IMR-90 (cell line): ENCODE measurements at regions not wholly inside any gene's neighbourhood (a gene's known extent, or its start where the extent isn't known, plus 50 kb on each side); places are given as distances from the start of the nearest gene placed in this dataset.
A peak's percentile ranks its signal among the peaks of the same experiment; 100 is the strongest.

Experiments
- ATAC-seq: fragments of 200-7000 bp; cut with Tn5 transposase; 2 replicates; pipeline ENCODE4 v1.9.1; 2020; ENCODE audit warnings: low read depth, mild to moderate bottlenecking, moderate library complexity
- BruUV-seq: library from RNA; stranded (reverse); fragments of 400-500 nt; replicated peaks from 2 replicates; lab custom pipeline; 2021; lab: Mats Ljungman, UMichigan
- CTCF ChIA-PET: fragments of 300-600 bp; formaldehyde crosslinking; extraction: SDS; loops from one replicate; lab custom pipeline; 2021; ENCODE audit warnings: antibody characterized with exemption; lab: Yijun Ruan, JAX
- POLR2A ChIA-PET: fragments of 300-600 bp; sonication (Branson Sonifier 250); formaldehyde crosslinking; loops from one replicate; lab custom pipeline; 2022; ENCODE audit warnings: antibody characterized with exemption; ENCODE audit not compliant: unreplicated experiment; lab: Charles Lee
- DNase-seq: peaks from one replicate; pipeline ENCODE4 v3.0.0; 2013
- H2AFZ ChIP-seq: replicated peaks from 2 replicates; pipeline ENCODE3; 2013; ENCODE audit warnings: low read length, mild to moderate bottlenecking; ENCODE audit not compliant: poor library complexity
- H2AK5ac ChIP-seq: 2 replicates; pipeline ENCODE4 v1.6.1; 2013; ENCODE audit warnings: low read depth, low read length, inconsistent platforms
- H2AK9ac ChIP-seq: replicated peaks from 2 replicates; pipeline ENCODE3; 2013; ENCODE audit warnings: mild to moderate bottlenecking, low read depth, low read length, moderate library complexity; ENCODE audit not compliant: poor library complexity
- H2BK120ac ChIP-seq: 2 replicates; pipeline ENCODE4 v1.6.1; 2013; ENCODE audit warnings: low read depth, low read length, inconsistent platforms
- H2BK15ac ChIP-seq: 3 replicates; pipeline ENCODE4 v1.6.1; 2013; ENCODE audit warnings: low read depth, low read length, inconsistent platforms
- H2BK20ac ChIP-seq: 2 replicates; pipeline ENCODE4 v1.6.1; 2013; ENCODE audit warnings: low read depth, mild to moderate bottlenecking, inconsistent platforms, low read length, moderate library complexity
- H2BK5ac ChIP-seq: 2 replicates; pipeline ENCODE4 v1.6.1; 2013; ENCODE audit warnings: mild to moderate bottlenecking, low read depth, low read length, inconsistent platforms; ENCODE audit not compliant: poor library complexity, severe bottlenecking
- H3K14ac ChIP-seq: replicated peaks from 2 replicates; pipeline ENCODE4 v1.6.1; 2013; ENCODE audit warnings: low read depth, low read length, inconsistent platforms
- H3K18ac ChIP-seq: 2 replicates; pipeline ENCODE4 v1.6.1; 2013; ENCODE audit warnings: low read depth, low read length, control low read depth
- H3K23ac ChIP-seq: 2 replicates; pipeline ENCODE4 v1.6.1; 2013; ENCODE audit warnings: low read depth, low read length, inconsistent platforms
- H3K27ac ChIP-seq: 2 replicates; pipeline ENCODE4 v1.5.1; 2013; ENCODE audit warnings: mild to moderate bottlenecking, control low read depth, low read length; ENCODE audit not compliant: insufficient read depth
- H3K27me3 ChIP-seq: 2 replicates; pipeline ENCODE4 v1.6.1; 2013; ENCODE audit warnings: low read length; ENCODE audit not compliant: control insufficient read depth, insufficient read depth
- H3K36me3 ChIP-seq: 2 replicates; pipeline ENCODE4 v1.6.1; 2013; ENCODE audit warnings: low read length, mixed read lengths; ENCODE audit not compliant: control insufficient read depth, insufficient read depth
- H3K4ac ChIP-seq: 2 replicates; pipeline ENCODE4 v1.6.1; 2013; ENCODE audit warnings: low read depth, low read length, inconsistent platforms
- H3K4me1 ChIP-seq: 2 replicates; pipeline ENCODE4 v1.6.1; 2013; ENCODE audit warnings: low read length, mixed read lengths; ENCODE audit not compliant: control insufficient read depth, insufficient read depth
- H3K4me2 ChIP-seq: 2 replicates; pipeline ENCODE4 v1.6.1; 2013; ENCODE audit warnings: low read depth, mild to moderate bottlenecking, control low read depth, low read length, moderate library complexity
- H3K4me3 ChIP-seq: 2 replicates; pipeline ENCODE4 v1.5.1; 2013; ENCODE audit warnings: low read depth, mild to moderate bottlenecking, control low read depth, low read length, moderate library complexity; ENCODE audit not compliant: insufficient read depth
- H3K56ac ChIP-seq: 2 replicates; pipeline ENCODE4 v1.6.1; 2013; ENCODE audit warnings: low read length, inconsistent platforms; ENCODE audit not compliant: insufficient read depth; ENCODE audit errors: extremely low read depth
- H3K79me1 ChIP-seq, 2 experiments: 2 replicates each; pipeline ENCODE4 v1.6.1; 2013; ENCODE audit warnings: low read length in 2 of 2, inconsistent platforms in 1 of 2, low read depth in 1 of 2
- H3K9ac ChIP-seq: 2 replicates; pipeline ENCODE4 v1.6.1; 2013; ENCODE audit warnings: low read depth, low read length, control low read depth
- H3K9me1 ChIP-seq: 2 replicates; pipeline ENCODE4 v1.6.1; 2013; ENCODE audit warnings: low read length, inconsistent platforms; ENCODE audit not compliant: insufficient read depth
- H3K9me3 ChIP-seq: 2 replicates; pipeline ENCODE4 v1.6.1; 2013; ENCODE audit warnings: low read length; ENCODE audit not compliant: control insufficient read depth, insufficient read depth
- H4K20me1 ChIP-seq: 2 replicates; pipeline ENCODE4 v1.6.1; 2013; ENCODE audit warnings: low read length, inconsistent platforms; ENCODE audit not compliant: insufficient read depth
- H4K5ac ChIP-seq: 2 replicates; pipeline ENCODE4 v1.6.1; 2013; ENCODE audit warnings: mild to moderate bottlenecking, low read depth, low read length, control low read depth
- H4K8ac ChIP-seq, 2 experiments: 2 replicates each; pipeline ENCODE4 v1.6.1; 2013; ENCODE audit warnings: low read depth in 2 of 2, low read length in 2 of 2, control low read depth in 1 of 2, inconsistent platforms in 1 of 2
- H4K91ac ChIP-seq: 2 replicates; pipeline ENCODE4 v1.6.1; 2013; ENCODE audit warnings: low read depth, low read length, inconsistent platforms; ENCODE audit not compliant: insufficient read depth
- BHLHE40 ChIP-seq: fragments of 150-350 bp; IDR thresholded peaks from 2 replicates; pipeline ENCODE4 v1.6.1; 2016; ENCODE audit warnings: mild to moderate bottlenecking, low read depth, low read length
- CEBPB ChIP-seq: IDR thresholded peaks from 2 replicates; pipeline ENCODE4 v1.6.1; 2012; ENCODE audit warnings: low read depth, low read length, improper control_type of control experiment
- CHD1 ChIP-seq: IDR thresholded peaks from 2 replicates; pipeline ENCODE4 v1.6.1; 2012; ENCODE audit warnings: low read depth, low read length, improper control_type of control experiment
- FOS ChIP-seq: fragments of 150-350 bp; IDR thresholded peaks from 2 replicates; pipeline ENCODE4 v1.6.1; 2016; ENCODE audit warnings: low read depth, low read length
- MAFK ChIP-seq: IDR thresholded peaks from 2 replicates; pipeline ENCODE4 v1.6.1; 2012; ENCODE audit warnings: low read depth, low read length, improper control_type of control experiment
- MAZ ChIP-seq: IDR thresholded peaks from 2 replicates; pipeline ENCODE4 v1.6.1; 2012; ENCODE audit warnings: low read depth, mild to moderate bottlenecking, low read length, improper control_type of control experiment, moderate library complexity, borderline replicate concordance
- MXI1 ChIP-seq: IDR thresholded peaks from 2 replicates; pipeline ENCODE4 v1.6.1; 2012; ENCODE audit warnings: low read depth, mild to moderate bottlenecking, low read length, moderate library complexity, borderline replicate concordance
- NFE2L2 ChIP-seq: fragments of 150-350 bp; IDR thresholded peaks from 2 replicates; pipeline ENCODE4 v1.6.1; 2016; ENCODE audit warnings: low read depth, mild to moderate bottlenecking, low read length
- POLR2A ChIP-seq: IDR thresholded peaks from 2 replicates; pipeline ENCODE4 v1.6.1; 2012; ENCODE audit warnings: mild to moderate bottlenecking, low read depth, low read length
- RAD21 ChIP-seq: IDR thresholded peaks from 2 replicates; pipeline ENCODE4 v1.6.1; 2012; ENCODE audit warnings: low read length, improper control_type of control experiment
- RCOR1 ChIP-seq: IDR thresholded peaks from 2 replicates; pipeline ENCODE4 v1.6.1; 2012; ENCODE audit warnings: mild to moderate bottlenecking, low read length, improper control_type of control experiment; ENCODE audit not compliant: insufficient replicate concordance
- RFX5 ChIP-seq: IDR thresholded peaks from 2 replicates; pipeline ENCODE4 v1.8.0; 2012; ENCODE audit warnings: low read depth, mild to moderate bottlenecking, low read length, moderate library complexity
- WGBS, 2 experiments: methylation state at CpG; one replicate each; pipeline versions ENCODE4 v1.1.5 to v1.1.7; 2013; ENCODE audit warnings: missing lambda C conversion rate in 2 of 2; ENCODE audit not compliant: insufficient read length in 1 of 2; ENCODE audit errors: extremely low coverage in 2 of 2; 5-methylcytosine and 5-hydroxymethylcytosine counted together
- dilution Hi-C: fragments of 300-500 bp; cut with HindIII; formaldehyde crosslinking; loops from one replicate; pipeline ENCODE4 v1.14.3; 2018; ENCODE audit warnings: low sequenced_read_pairs; ENCODE audit not compliant: unreplicated experiment
- in situ Hi-C: fragments of 300-500 bp; cut with MboI; formaldehyde crosslinking; loops from 3 replicates; pipeline ENCODE4 v1.14.3; 2019; ENCODE audit warnings: low sequenced_read_pairs, inconsistent platforms, mixed read lengths
- intact Hi-C: fragments of 100-400 bp; cut with micrococcal nuclease; formaldehyde crosslinking; loops from 2 replicates; pipeline ENCODE4 v1.10.0; 2022
- TF ChIP-seq, protein P1 (sequence below): fragments of 150-350 bp; IDR thresholded peaks from 2 replicates; pipeline ENCODE4 v1.6.1; 2017; ENCODE audit warnings: mild to moderate bottlenecking, antibody characterized with exemption, low read length, low read depth
- TF ChIP-seq, protein P2 (sequence below): conservative IDR thresholded peaks from 2 replicates; pipeline ENCODE4 v1.5.1; 2012; ENCODE audit warnings: mild to moderate bottlenecking, low read depth, low read length, improper control_type of control experiment

DNA sequence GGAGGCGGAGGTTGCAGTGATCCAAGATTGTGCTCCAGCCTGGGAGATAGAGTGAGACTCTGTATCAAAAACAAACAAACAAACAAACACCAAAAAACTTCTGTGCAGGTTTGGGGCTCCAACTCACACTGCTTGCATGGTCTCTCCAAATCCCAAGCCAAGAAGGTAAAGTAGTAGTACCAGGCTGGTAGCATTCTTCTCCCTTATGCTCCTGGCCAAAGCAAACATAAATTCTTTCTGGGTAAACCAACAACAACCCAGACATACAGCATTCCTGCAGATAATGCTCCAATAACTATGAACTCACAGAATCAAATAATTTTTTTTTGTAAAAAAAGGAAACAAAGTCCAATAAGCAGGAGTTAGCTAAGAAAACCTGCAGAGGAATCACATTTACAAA lies 57.8 kb upstream of the KLHL31 start:
- POLR2A ChIA-PET = interaction anchor here (0.6 kb wide), 2 partner anchors 231 to 859 kb away, joined by 5 to 8 read pairs; no protein-coding TSS in a partner anchor
- Histone ChIP-seq H3K4ac (no peak overlapping the region), H2BK20ac (no peak overlapping the region), H3K9me3 (no peaks in the 10 kb centered on the region), H2BK5ac (no peak overlapping the region), H3K36me3 (no peaks in the 10 kb centered on the region), H3K4me3 (no peak overlapping the region), H3K27me3 (no peaks in the 10 kb centered on the region), H2AFZ (peak overlapping the region; percentile 22), H3K4me1 (0 out of 2 replicates have a peak, but pooled peaks cover 2% of the 10 kb centered on the region), H3K27ac (no peak overlapping the region), H3K4me2 (no peak overlapping the region), H3K56ac (no peak overlapping the region), H2BK15ac (no peak overlapping the region), H4K20me1 (no peaks in the 10 kb centered on the region; the same call in 1 of the 2 replicates), H3K23ac (no peak overlapping the region), H2AK9ac (no peak overlapping the region), H3K79me1 (no peaks in the 10 kb centered on the region), H2BK120ac (no peak overlapping the region), H4K5ac (no peak overlapping the region), H3K14ac (no peak overlapping the region), H2AK5ac (no peak overlapping the region), H4K8ac (no peak overlapping the region), H4K91ac (no peak overlapping the region), H3K18ac (no peak overlapping the region), H3K9ac (no peak overlapping the region), H3K9me1 (peaks cover 3% of the 10 kb centered on the region)
- intact Hi-C loops (no loop called here), dilution Hi-C loops (no loop called here), in situ Hi-C loops (loop anchor here (5.0 kb wide), 1 partner anchor 226 kb away; no protein-coding TSS in a partner anchor)
- no peak for TF ChIP-seq MAZ
- TF ChIP-seq BHLHE40 = no peak
- TF ChIP-seq, protein P1, sequence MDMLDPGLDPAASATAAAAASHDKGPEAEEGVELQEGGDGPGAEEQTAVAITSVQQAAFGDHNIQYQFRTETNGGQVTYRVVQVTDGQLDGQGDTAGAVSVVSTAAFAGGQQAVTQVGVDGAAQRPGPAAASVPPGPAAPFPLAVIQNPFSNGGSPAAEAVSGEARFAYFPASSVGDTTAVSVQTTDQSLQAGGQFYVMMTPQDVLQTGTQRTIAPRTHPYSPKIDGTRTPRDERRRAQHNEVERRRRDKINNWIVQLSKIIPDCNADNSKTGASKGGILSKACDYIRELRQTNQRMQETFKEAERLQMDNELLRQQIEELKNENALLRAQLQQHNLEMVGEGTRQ = no peak
- TF ChIP-seq, protein P2, sequence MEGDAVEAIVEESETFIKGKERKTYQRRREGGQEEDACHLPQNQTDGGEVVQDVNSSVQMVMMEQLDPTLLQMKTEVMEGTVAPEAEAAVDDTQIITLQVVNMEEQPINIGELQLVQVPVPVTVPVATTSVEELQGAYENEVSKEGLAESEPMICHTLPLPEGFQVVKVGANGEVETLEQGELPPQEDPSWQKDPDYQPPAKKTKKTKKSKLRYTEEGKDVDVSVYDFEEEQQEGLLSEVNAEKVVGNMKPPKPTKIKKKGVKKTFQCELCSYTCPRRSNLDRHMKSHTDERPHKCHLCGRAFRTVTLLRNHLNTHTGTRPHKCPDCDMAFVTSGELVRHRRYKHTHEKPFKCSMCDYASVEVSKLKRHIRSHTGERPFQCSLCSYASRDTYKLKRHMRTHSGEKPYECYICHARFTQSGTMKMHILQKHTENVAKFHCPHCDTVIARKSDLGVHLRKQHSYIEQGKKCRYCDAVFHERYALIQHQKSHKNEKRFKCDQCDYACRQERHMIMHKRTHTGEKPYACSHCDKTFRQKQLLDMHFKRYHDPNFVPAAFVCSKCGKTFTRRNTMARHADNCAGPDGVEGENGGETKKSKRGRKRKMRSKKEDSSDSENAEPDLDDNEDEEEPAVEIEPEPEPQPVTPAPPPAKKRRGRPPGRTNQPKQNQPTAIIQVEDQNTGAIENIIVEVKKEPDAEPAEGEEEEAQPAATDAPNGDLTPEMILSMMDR = no peak
- TF ChIP-seq POLR2A = no peak
- TF ChIP-seq MXI1 = no peak
- TF ChIP-seq CEBPB = no peak
- no peak for TF ChIP-seq RFX5
- TF ChIP-seq NFE2L2 = no peak
- no peak for TF ChIP-seq FOS
- no peak for TF ChIP-seq MAFK
- no peak for TF ChIP-seq RAD21
- no peak for TF ChIP-seq CHD1
- TF ChIP-seq RCOR1 = no peak
- DNase-seq (no peak), ATAC-seq (no peak)
- CTCF ChIA-PET = interaction anchor here (0.9 to 2.1 kb wide), 3 partner anchors 10 to 231 kb away, joined by 3 to 9 read pairs (median 6); no protein-coding TSS in a partner anchor
- no CpG with 5 or more reads among the region's 1 CpG for WGBS, 2 experiments
- BruUV-seq = no TSS peak
